ENCODE measurements at regions not wholly inside any gene's neighbourhood (a gene's known extent, or its start where the extent isn't known, plus 50 kb on each side); places are given as distances from the start of the nearest gene placed in this dataset.

DNA sequence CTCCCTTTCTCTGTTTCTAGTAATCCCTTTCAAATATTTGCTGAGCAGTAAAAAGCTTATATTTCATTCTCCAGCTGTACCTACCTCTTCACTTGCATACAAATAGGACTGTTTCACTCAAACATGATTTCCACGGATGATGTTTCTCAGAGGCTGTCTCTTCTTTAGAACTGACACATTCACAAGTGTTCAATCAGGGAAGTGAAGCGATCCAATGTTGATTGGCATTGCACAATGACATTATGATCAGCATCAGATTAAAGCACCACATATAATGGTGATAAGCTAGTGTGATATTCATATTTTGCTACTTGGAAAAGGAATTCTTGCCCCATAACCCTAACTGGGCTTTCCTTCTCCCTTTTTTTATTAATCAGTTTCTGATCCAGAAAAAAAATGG, 681.8 kb downstream of the TBC1D32 start:
- Mint-ChIP-seq H3K9me3 (no peaks in the 10 kb centered on the region), H3K36me3 (ENCODE audit: low read depth) (no peaks in the 10 kb centered on the region), H3K4me1 (ENCODE audit: low read depth) (no peaks in the 10 kb centered on the region), H3K4me3 (no peak overlapping the region), H3K27me3 (no peaks in the 10 kb centered on the region), H3K27ac (no peak overlapping the region)
- no peak for TF ChIP-seq CTCF (IDR thresholded peaks at IDR 0.05)
- no peak for ATAC-seq
- ChIA-PET POLR2A (no interaction called here), CTCF (no interaction called here)
- intact Hi-C loops (cut with micrococcal nuclease): no loop called here
- DNase-seq: no peak

DNA sequence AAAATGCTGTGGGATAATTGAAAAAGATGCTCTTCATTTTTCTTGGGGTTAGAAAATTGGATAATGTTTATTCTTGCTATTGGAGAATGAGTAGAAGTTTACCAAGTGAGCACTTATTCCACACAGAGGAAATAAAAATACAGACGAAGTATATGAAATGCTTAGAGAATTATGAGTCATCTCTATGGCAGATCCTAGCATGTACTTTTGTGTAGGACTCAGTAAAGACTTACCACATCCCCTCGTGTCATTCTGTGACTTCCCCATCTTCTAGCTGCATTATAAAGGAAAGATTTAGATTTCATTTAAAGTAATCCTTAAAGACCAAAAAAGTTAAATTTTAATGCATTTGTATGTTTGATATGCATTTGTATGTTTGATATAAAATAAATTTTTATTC, 685.6 kb downstream of the TBC1D32 start:
- Mint-ChIP-seq H3K27ac (no peak overlapping the region), H3K9me3 (no peaks in the 10 kb centered on the region), H3K4me3 (no peak overlapping the region), H3K4me1 (ENCODE audit: low read depth) (no peaks in the 10 kb centered on the region), H3K36me3 (ENCODE audit: low read depth) (no peaks in the 10 kb centered on the region), H3K27me3 (no peaks in the 10 kb centered on the region)
- TF ChIP-seq CTCF (IDR thresholded peaks at IDR 0.05): no peak
- intact Hi-C loops (cut with micrococcal nuclease): no loop called here
- POLR2A ChIA-PET: no interaction called here
- DNase-seq: no peak
- ATAC-seq: no peak
- CTCF ChIA-PET: no interaction called here

DNA sequence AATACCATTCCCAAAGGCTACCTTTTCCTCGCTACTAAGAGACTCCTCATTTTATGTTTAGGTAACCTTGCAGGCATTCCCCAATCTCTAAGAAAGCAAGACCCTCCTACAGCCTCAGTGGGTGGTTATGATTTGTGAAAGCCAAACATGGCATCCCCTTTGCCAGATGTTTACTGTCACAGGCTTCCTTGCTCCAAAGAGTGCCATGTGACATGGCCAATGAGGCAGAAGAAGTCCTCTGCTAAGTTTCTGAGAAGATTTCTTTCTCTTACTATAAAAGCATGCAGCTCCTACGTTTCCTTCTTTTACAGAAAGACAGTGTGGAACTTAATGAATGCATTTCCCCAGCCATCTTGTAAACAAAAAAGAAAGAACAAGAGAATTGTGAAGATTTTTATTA, 688.2 kb downstream of the TBC1D32 start:
- ATAC-seq: no peak
- CTCF ChIA-PET: no interaction called here
- no peak for TF ChIP-seq CTCF (IDR thresholded peaks at IDR 0.05)
- intact Hi-C loops (cut with micrococcal nuclease): no loop called here
- Mint-ChIP-seq H3K4me1 (ENCODE audit: low read depth) (no peaks in the 10 kb centered on the region), H3K27me3 (no peaks in the 10 kb centered on the region), H3K27ac (no peak overlapping the region), H3K9me3 (no peaks in the 10 kb centered on the region), H3K36me3 (ENCODE audit: low read depth) (no peaks in the 10 kb centered on the region), H3K4me3 (no peak overlapping the region)
- POLR2A ChIA-PET: no interaction called here
- no peak for DNase-seq

DNA sequence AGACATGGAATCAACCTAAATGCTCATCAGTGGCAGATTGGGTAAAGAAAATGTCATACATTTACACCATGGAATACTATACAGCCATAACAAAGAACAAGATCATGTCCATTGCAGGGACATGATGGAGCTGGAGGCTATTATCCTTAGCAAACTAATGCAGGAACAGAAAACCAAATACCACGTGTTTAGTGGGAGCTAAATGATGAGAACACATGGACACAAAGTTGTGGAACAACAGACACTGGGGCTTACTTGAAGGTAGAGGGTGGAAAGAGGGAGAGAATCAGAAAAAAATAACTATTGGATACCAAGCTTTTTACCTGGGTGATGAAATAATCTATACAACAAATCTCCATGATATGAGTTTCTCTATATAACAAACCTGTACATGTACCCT, 701.3 kb downstream of the TBC1D32 start:
- Mint-ChIP-seq H3K9me3 (no peaks in the 10 kb centered on the region), H3K4me1 (ENCODE audit: low read depth) (no peaks in the 10 kb centered on the region), H3K27ac (no peak overlapping the region), H3K4me3 (no peak overlapping the region), H3K36me3 (ENCODE audit: low read depth) (no peaks in the 10 kb centered on the region), H3K27me3 (no peaks in the 10 kb centered on the region)
- ChIA-PET POLR2A (no interaction called here), CTCF (no interaction called here)
- intact Hi-C loops (cut with micrococcal nuclease): no loop called here
- DNase-seq (no peak), ATAC-seq (no peak)
- no peak for TF ChIP-seq CTCF (IDR thresholded peaks at IDR 0.05)

DNA sequence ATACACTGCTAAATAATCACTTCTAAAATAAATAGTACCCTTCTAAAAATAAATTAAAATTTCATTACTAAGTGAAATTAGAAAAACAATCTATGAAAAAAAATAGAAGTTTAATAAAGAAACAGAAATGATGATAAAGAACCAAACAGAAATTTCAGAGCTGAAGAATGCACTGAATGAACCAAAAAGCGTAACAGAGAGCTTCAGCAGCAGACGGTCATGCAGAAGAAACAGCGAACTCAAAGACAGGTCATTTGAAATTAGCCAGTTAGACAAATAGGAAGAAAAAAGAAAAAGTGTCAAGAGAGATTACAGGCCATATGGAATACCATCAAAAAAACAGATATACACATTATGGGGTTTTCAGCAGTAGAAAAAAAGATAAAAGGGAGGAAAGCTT, 706.7 kb downstream of the TBC1D32 start:
- no peaks in the 10 kb centered on the region for H3K27me3 Mint-ChIP-seq
- no peaks in the 10 kb centered on the region for H3K4me1 Mint-ChIP-seq (ENCODE audit: low read depth)
- no peaks in the 10 kb centered on the region for H3K9me3 Mint-ChIP-seq
- intact Hi-C loops (cut with micrococcal nuclease): no loop called here
- TF ChIP-seq CTCF (IDR thresholded peaks at IDR 0.05): no peak
- ATAC-seq: no peak
- CTCF ChIA-PET: no interaction called here
- H3K36me3 Mint-ChIP-seq (ENCODE audit: low read depth): no peaks in the 10 kb centered on the region
- DNase-seq: no peak
- POLR2A ChIA-PET: no interaction called here
- H3K27ac Mint-ChIP-seq: no peak overlapping the region
- H3K4me3 Mint-ChIP-seq: no peak overlapping the region

Measured in activated CD8-positive, alpha-beta T cell treated with anti-CD3 and anti-CD28 coated beads for 36 hours (primary cell).